ENCODE measurements at regions not wholly inside any gene's neighbourhood (a gene's known extent, or its start where the extent isn't known, plus 50 kb on each side); places are given as distances from the start of the nearest gene placed in this dataset.

- no peak for TF ChIP-seq POLR2A (IDR thresholded peaks at IDR 0.05)
- no peak for TF ChIP-seq CTCF (IDR thresholded peaks at IDR 0.05)
Observed at GRCh38 chr1:164495905-164496304, 63.1 kb upstream of the PBX1 start.

All from right lobe of liver (tissue), 4 donors.